Nephron progenitor cell (in vitro differentiated cells): ENCODE measurements at regions not wholly inside any gene's neighbourhood (a gene's known extent, or its start where the extent isn't known, plus 50 kb on each side); places are given as distances from the start of the nearest gene placed in this dataset.

ENCODE experiments used
- DNase-seq: peaks from one replicate; pipeline ENCODE4 v3.0.0; 2021
- H3K27ac Mint-ChIP-seq: 2 replicates; pipeline ENCODE4 v1.8.0; 2021; ENCODE audit warnings: mild to moderate bottlenecking, moderate library complexity, mixed read lengths
- H3K27me3 Mint-ChIP-seq: 2 replicates; pipeline ENCODE4 v1.8.0; 2021; ENCODE audit warnings: mild to moderate bottlenecking, low read depth, mixed read lengths; ENCODE audit not compliant: poor library complexity
- H3K36me3 Mint-ChIP-seq: 2 replicates; pipeline ENCODE4 v1.8.0; 2021; ENCODE audit warnings: low read depth, mixed read lengths
- H3K4me1 Mint-ChIP-seq: 2 replicates; pipeline ENCODE4 v1.8.0; 2021; ENCODE audit warnings: mixed read lengths
- H3K4me3 Mint-ChIP-seq: 2 replicates; pipeline ENCODE4 v1.8.0; 2021; ENCODE audit warnings: mild to moderate bottlenecking, moderate library complexity, mixed read lengths
- H3K9me3 Mint-ChIP-seq: 2 replicates; pipeline ENCODE4 v1.8.0; 2021; ENCODE audit warnings: mild to moderate bottlenecking, moderate library complexity, mixed read lengths
- CTCF ChIP-seq: fragments of 200-600 bp; sonication (generic); IDR thresholded peaks from 2 replicates; pipeline ENCODE4 v1.5.0; 2021; ENCODE audit warnings: antibody characterized with exemption

GRCh38 chr18:43794363-43794762 lies 517.1 kb upstream of the SYT4 start:
- H3K4me3 Mint-ChIP-seq, result no peak overlapping the region
- TF ChIP-seq CTCF, result no peak
- H3K36me3 Mint-ChIP-seq, result no peaks in the 10 kb centered on the region
- no peak for DNase-seq
- H3K27me3 Mint-ChIP-seq, result no peaks in the 10 kb centered on the region
- H3K4me1 Mint-ChIP-seq, result peaks cover 4% of the 10 kb centered on the region
- H3K27ac Mint-ChIP-seq, result no peak overlapping the region
- H3K9me3 Mint-ChIP-seq, result no peaks in the 10 kb centered on the region

- no peak for TF ChIP-seq CTCF
- Mint-ChIP-seq H3K4me3 (no peak overlapping the region), H3K9me3 (peaks cover 10% of the 10 kb centered on the region), H3K27me3 (no peaks in the 10 kb centered on the region), H3K27ac (no peak overlapping the region), H3K36me3 (peaks cover 5% of the 10 kb centered on the region), H3K4me1 (no peaks in the 10 kb centered on the region)
- no peak for DNase-seq
Observed at GRCh38 chr18:43797347-43797746, 520.1 kb upstream of the SYT4 start.

- Mint-ChIP-seq H3K27ac (no peak overlapping the region), H3K4me3 (no peak overlapping the region), H3K4me1 (peaks cover 4% of the 10 kb centered on the region), H3K9me3 (peaks cover 42% of the 10 kb centered on the region), H3K27me3 (no peaks in the 10 kb centered on the region), H3K36me3 (peaks cover 33% of the 10 kb centered on the region)
- no peak for DNase-seq
- no peak for TF ChIP-seq CTCF
Observed at GRCh38 chr18:43800584-43800983, 523.3 kb upstream of the SYT4 start.

- Mint-ChIP-seq H3K4me3 (peak overlapping the region; percentile 20), H3K4me1 (peaks cover 11% of the 10 kb centered on the region), H3K27me3 (no peaks in the 10 kb centered on the region), H3K9me3 (peaks cover 54% of the 10 kb centered on the region), H3K36me3 (peaks cover 35% of the 10 kb centered on the region), H3K27ac (no peak overlapping the region)
- peak; percentile 45 for DNase-seq
- no peak for TF ChIP-seq CTCF
Observed at GRCh38 chr18:43805646-43806194, 528.4 kb upstream of the SYT4 start.

- no peaks in the 10 kb centered on the region for H3K4me1 Mint-ChIP-seq
- H3K9me3 Mint-ChIP-seq, result peaks cover 24% of the 10 kb centered on the region
- H3K27me3 Mint-ChIP-seq, result no peaks in the 10 kb centered on the region
- TF ChIP-seq CTCF, result no peak
- no peak for DNase-seq
- H3K27ac Mint-ChIP-seq, result no peak overlapping the region
- no peak overlapping the region for H3K4me3 Mint-ChIP-seq
- H3K36me3 Mint-ChIP-seq, result peaks cover 12% of the 10 kb centered on the region
Observed at GRCh38 chr18:43812627-43813026, 535.3 kb upstream of the SYT4 start.

GRCh38 chr18:43819397-43819796 lies 542.1 kb upstream of the SYT4 start:
- no peak for TF ChIP-seq CTCF
- no peak for DNase-seq
- Mint-ChIP-seq H3K4me3 (no peak overlapping the region), H3K36me3 (peaks cover 12% of the 10 kb centered on the region), H3K27me3 (no peaks in the 10 kb centered on the region), H3K4me1 (peaks cover 16% of the 10 kb centered on the region), H3K9me3 (peaks cover 20% of the 10 kb centered on the region), H3K27ac (no peak overlapping the region)
